Adrenal gland (tissue), 9 donors: ENCODE measurements at regions not wholly inside any gene's neighbourhood (a gene's known extent, or its start where the extent isn't known, plus 50 kb on each side); places are given as distances from the start of the nearest gene placed in this dataset.

Experiments used
- DNase-seq, 7 donors: peaks; one replicate each; pipeline ENCODE4 v3.0.0-alpha.2; 2019 to 2020
- H3K27ac ChIP-seq, 5 donors: fragments of 200-600 bp; sonication (generic) in 4 of 5; 1 replicate in 3 of 5; 2 replicates in 2 of 5; pipeline versions ENCODE4 v1.5.1 to v1.8.0; 2016 to 2020; ENCODE audit warnings: mild to moderate bottlenecking in 1 of 5
- H3K27me3 ChIP-seq: fragments of 200-600 bp; 2 replicates; pipeline ENCODE4 v1.8.0; 2021
- H3K36me3 ChIP-seq, 2 donors: fragments of 200-600 bp; replicated peaks in 1 of 2; 1 replicate in 1 of 2; 2 replicates in 1 of 2; pipeline versions ENCODE4 v1.5.1 to v1.8.0; 2018 to 2022
- H3K4me1 ChIP-seq, 2 donors: fragments of 200-600 bp; replicated peaks in 1 of 2; 1 replicate in 1 of 2; 2 replicates in 1 of 2; pipeline versions ENCODE4 v1.5.1 to v1.8.0; 2018 to 2021
- H3K4me3 ChIP-seq, 4 donors: fragments of 200-600 bp; sonication (generic) in 3 of 4; one replicate each; pipeline ENCODE4 v1.5.1; 2016 to 2018
- H3K9me3 ChIP-seq, 3 donors: fragments of 200-600 bp; sonication (generic) in 1 of 3; replicated peaks in 1 of 3; 1 replicate in 2 of 3; 2 replicates in 1 of 3; pipeline versions ENCODE4 v1.5.1 to v1.8.0; 2016 to 2021
- POLR2A ChIP-seq, 2 donors: fragments of 450-650 bp; IDR thresholded peaks; one replicate each; pipeline ENCODE4 v1.6.1; 2017; ENCODE audit warnings: antibody characterized with exemption in 2 of 2, mild to moderate bottlenecking in 2 of 2, moderate library complexity in 1 of 2
- WGBS, 4 donors: extraction: QIAGEN DNeasy Blood & Tissue Kit in 2 of 4; methylation state at CpG; one replicate each; pipeline versions ENCODE4 v1.1.5 to v1.1.7; 2013 to 2017; 5-methylcytosine and 5-hydroxymethylcytosine counted together
- intact Hi-C, 2 donors: fragments of 100-400 bp; cut with DNase I; formaldehyde crosslinking; loops; one replicate each; pipeline versions ENCODE4 v1.14.1 to v1.15.0; 2022 to 2023
- TF ChIP-seq, protein P1 (sequence below), 6 experiments: fragments of 450-650 bp in 4 of 6; fragments of 200-600 bp in 2 of 6; sonication (generic) in 1 of 6; IDR thresholded peaks; 1 replicate in 5 of 6; 2 replicates in 1 of 6; pipeline versions ENCODE4 v1.5.1 to v1.8.0; 2016 to 2021; ENCODE audit warnings: antibody characterized with exemption in 6 of 6, mild to moderate bottlenecking in 2 of 6, moderate library complexity in 1 of 6
- donor health status: healthy with polysubstance abuse.
- donor health status: Bipolar disorder and iron deficiency.
- donor health status: DM: yes; HTN: yes; CAD: no.
- donor health status: DM: no; HTN: no; CAD: no.
- donor health status: DM: no; HTN: no; CAD: no.

DNA sequence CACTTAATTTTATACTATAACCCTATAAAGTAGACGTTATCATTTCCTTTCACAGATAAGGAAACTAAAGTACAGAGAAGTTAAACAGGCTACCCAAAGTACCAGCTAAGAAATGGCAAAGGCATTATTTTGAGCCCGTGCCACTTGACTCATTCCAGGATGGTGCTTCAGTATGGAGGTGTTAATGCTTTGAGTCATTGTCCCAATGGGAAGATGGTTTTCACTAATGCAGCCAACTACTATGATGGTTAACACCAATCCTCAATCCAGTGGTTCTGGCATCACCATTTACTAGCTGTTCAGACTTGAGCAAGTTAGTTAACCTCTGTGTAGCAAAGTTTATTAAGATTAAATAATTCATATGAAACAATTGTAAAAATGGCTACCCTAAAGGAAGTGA, 123.1 kb upstream of the SLC5A12 start:
- H3K4me1 ChIP-seq, result no peaks in the 10 kb centered on the region
- TF ChIP-seq, protein P1, sequence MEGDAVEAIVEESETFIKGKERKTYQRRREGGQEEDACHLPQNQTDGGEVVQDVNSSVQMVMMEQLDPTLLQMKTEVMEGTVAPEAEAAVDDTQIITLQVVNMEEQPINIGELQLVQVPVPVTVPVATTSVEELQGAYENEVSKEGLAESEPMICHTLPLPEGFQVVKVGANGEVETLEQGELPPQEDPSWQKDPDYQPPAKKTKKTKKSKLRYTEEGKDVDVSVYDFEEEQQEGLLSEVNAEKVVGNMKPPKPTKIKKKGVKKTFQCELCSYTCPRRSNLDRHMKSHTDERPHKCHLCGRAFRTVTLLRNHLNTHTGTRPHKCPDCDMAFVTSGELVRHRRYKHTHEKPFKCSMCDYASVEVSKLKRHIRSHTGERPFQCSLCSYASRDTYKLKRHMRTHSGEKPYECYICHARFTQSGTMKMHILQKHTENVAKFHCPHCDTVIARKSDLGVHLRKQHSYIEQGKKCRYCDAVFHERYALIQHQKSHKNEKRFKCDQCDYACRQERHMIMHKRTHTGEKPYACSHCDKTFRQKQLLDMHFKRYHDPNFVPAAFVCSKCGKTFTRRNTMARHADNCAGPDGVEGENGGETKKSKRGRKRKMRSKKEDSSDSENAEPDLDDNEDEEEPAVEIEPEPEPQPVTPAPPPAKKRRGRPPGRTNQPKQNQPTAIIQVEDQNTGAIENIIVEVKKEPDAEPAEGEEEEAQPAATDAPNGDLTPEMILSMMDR (IDR thresholded peaks at IDR 0.05), result no peak
- no peak for TF ChIP-seq POLR2A (IDR thresholded peaks at IDR 0.05)

DNA sequence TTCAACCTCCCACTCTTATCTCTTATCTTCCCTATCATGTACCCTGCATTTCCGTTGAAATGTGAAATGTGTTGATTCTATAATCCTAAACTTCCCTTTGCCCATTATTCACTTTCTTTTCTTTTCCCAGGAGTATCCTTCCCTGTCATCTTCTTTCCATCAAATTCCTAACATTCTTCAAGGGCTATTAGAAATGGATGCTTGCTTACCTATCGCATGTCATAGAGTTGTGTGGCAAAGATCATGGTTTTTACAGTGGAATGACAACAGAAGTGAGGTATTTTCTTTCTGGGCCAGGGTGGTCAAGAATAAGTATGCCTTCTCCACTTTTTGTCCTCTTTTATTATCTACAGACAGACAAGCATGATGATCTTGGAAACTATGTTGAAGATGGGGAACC, 124.4 kb upstream of the SLC5A12 start:
- Histone ChIP-seq H3K4me3 (no peak overlapping the region), H3K36me3 (no peaks in the 10 kb centered on the region), H3K9me3 (no peaks in the 10 kb centered on the region), H3K27me3 (no peaks in the 10 kb centered on the region), H3K4me1 (no peaks in the 10 kb centered on the region), H3K27ac (no peak overlapping the region)
- TF ChIP-seq, protein P1 (IDR thresholded peaks at IDR 0.05), result no peak
- no peak for TF ChIP-seq POLR2A (IDR thresholded peaks at IDR 0.05)
- intact Hi-C loops, result no loop called here
- 49 to 74% (median 58%) methylated on average over 2 of the region's 2 CpGs for WGBS, 4 donors
- no peak for DNase-seq

More for the DNA sequence above, 123.1 kb upstream of the SLC5A12 start:
- intact Hi-C loops, result no loop called here
- Histone ChIP-seq H3K4me3 (no peak overlapping the region), H3K27ac (no peak overlapping the region), H3K9me3 (no peaks in the 10 kb centered on the region), H3K36me3 (no peaks in the 10 kb centered on the region), H3K27me3 (no peaks in the 10 kb centered on the region)
- no peak for DNase-seq
- 72 to 89% (median 76%) methylated on average over 2 of the region's 2 CpGs for WGBS, 4 donors

DNA sequence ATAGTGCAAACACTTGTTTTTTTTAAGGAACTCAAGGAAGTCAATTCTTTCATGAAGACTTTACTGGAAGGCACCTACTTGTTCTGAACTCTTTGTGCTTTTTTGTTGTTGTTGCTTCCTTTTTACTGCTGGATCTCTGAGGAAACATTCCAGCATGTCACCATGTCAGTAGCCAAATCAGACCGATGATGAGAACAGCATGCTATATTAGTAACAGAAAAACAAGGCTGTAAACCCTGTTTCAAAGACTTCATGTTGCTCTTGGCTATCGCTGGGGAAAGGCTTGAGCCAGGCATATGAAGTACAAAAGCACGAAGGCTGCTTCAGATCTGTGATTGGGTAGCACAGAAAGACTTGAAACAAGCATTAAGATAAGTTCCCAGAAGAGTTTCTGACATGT, 125.6 kb upstream of the SLC5A12 start:
- H3K9me3 ChIP-seq, result no peaks in the 10 kb centered on the region
- peak in 1 of 7 donors; percentile 1 for DNase-seq
- H3K27me3 ChIP-seq, result no peaks in the 10 kb centered on the region
- H3K4me3 ChIP-seq, result no peak overlapping the region
- 52 to 70% (median 62%) methylated on average over 3 of the region's 3 CpGs for WGBS, 4 donors
- no peak for TF ChIP-seq POLR2A (IDR thresholded peaks at IDR 0.05)
- TF ChIP-seq, protein P1 (IDR thresholded peaks at IDR 0.05), result no peak
- no peaks in the 10 kb centered on the region for H3K4me1 ChIP-seq
- peak overlapping the region in 2 of 5 donors; percentile 36 to 60 for H3K27ac ChIP-seq
- intact Hi-C loops, result no loop called here
- H3K36me3 ChIP-seq, result no peaks in the 10 kb centered on the region

DNA sequence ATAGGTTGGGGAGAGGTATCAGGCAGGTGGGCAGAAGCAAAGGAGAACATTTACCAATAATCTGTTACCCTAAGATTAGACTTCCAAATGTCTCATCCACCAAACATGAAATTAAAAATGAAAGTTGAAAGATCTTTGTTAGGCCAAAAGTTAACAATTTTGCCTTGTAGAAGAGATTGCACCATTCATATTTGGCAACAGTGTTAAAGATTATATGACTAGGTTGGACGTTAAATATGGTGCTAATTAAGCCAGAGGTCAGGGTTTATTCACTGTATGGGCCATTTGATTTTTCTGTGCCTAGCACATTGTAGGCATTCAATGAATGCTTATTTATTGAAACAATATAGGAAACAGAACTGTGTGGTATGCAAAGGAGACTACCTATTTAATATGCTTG, 126.1 kb upstream of the SLC5A12 start:
- Histone ChIP-seq H3K36me3 (no peaks in the 10 kb centered on the region), H3K27ac (peak overlapping the region in 2 of 5 donors; percentile 36 to 60), H3K4me3 (no peak overlapping the region), H3K9me3 (no peaks in the 10 kb centered on the region), H3K4me1 (no peaks in the 10 kb centered on the region), H3K27me3 (no peaks in the 10 kb centered on the region)
- 39 to 59% (median 50%) methylated on average over 1 of the region's 1 CpG for WGBS, 4 donors
- intact Hi-C loops, result no loop called here
- no peak for TF ChIP-seq POLR2A (IDR thresholded peaks at IDR 0.05)
- TF ChIP-seq, protein P1 (IDR thresholded peaks at IDR 0.05), result no peak
- no peak for DNase-seq
